PC-9 (cell line): ENCODE measurements at regions not wholly inside any gene's neighbourhood (a gene's known extent, or its start where the extent isn't known, plus 50 kb on each side); places are given as distances from the start of the nearest gene placed in this dataset.

ENCODE experiments used
- EZH2 ChIP-seq: fragments of 200-600 bp; sonication (generic); IDR thresholded peaks from 2 replicates; pipeline ENCODE4 v1.8.0; 2017; ENCODE audit warnings: antibody characterized with exemption, low read depth
- TF ChIP-seq, protein P1 (sequence below): fragments of 200-600 bp; sonication (generic); conservative IDR thresholded peaks from 2 replicates; pipeline ENCODE4 v1.6.1; 2017; ENCODE audit warnings: mixed run types, antibody characterized with exemption, mild to moderate bottlenecking, moderate library complexity

DNA sequence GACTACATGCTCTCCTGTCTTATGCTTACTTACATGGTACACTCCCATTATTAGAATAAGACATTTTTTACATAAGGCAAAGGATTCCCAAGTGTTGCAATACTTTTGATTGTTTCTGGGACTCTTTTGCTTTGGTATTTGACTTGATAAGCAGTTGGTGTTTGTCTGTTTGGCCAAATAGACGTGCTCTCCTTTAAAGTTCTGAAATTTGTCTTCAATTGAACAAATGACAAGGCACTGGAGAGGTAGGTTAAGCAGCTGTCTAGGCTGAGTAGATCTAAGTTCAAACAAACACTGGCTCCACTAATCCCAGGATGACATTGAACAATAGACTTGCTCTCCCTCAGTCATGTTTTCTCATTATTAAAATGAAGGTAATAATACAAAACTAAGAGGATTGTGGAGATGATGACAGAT lies 430.5 kb downstream of the STK39 start:
- TF ChIP-seq, protein P1, sequence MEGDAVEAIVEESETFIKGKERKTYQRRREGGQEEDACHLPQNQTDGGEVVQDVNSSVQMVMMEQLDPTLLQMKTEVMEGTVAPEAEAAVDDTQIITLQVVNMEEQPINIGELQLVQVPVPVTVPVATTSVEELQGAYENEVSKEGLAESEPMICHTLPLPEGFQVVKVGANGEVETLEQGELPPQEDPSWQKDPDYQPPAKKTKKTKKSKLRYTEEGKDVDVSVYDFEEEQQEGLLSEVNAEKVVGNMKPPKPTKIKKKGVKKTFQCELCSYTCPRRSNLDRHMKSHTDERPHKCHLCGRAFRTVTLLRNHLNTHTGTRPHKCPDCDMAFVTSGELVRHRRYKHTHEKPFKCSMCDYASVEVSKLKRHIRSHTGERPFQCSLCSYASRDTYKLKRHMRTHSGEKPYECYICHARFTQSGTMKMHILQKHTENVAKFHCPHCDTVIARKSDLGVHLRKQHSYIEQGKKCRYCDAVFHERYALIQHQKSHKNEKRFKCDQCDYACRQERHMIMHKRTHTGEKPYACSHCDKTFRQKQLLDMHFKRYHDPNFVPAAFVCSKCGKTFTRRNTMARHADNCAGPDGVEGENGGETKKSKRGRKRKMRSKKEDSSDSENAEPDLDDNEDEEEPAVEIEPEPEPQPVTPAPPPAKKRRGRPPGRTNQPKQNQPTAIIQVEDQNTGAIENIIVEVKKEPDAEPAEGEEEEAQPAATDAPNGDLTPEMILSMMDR = no peak
- no peak for TF ChIP-seq EZH2
